Gastroesophageal sphincter (tissue), 3 donors: ENCODE measurements at regions not wholly inside any gene's neighbourhood (a gene's known extent, or its start where the extent isn't known, plus 50 kb on each side); places are given as distances from the start of the nearest gene placed in this dataset.

ENCODE experiments used
- POLR2A ChIP-seq, 2 donors: fragments of 450-650 bp; IDR thresholded peaks; one replicate each; pipeline ENCODE4 v1.6.1; 2017; ENCODE audit warnings: antibody characterized with exemption in 2 of 2, mild to moderate bottlenecking in 2 of 2, moderate library complexity in 1 of 2
- TF ChIP-seq, protein P1 (sequence below), 4 experiments: fragments of 200-600 bp in 2 of 4; fragments of 450-650 bp in 2 of 4; sonication (generic) in 1 of 4; IDR thresholded peaks; one replicate each; pipeline ENCODE4 v1.5.1; 2017 to 2019; ENCODE audit warnings: antibody characterized with exemption in 4 of 4, mild to moderate bottlenecking in 2 of 4, moderate library complexity in 2 of 4

DNA sequence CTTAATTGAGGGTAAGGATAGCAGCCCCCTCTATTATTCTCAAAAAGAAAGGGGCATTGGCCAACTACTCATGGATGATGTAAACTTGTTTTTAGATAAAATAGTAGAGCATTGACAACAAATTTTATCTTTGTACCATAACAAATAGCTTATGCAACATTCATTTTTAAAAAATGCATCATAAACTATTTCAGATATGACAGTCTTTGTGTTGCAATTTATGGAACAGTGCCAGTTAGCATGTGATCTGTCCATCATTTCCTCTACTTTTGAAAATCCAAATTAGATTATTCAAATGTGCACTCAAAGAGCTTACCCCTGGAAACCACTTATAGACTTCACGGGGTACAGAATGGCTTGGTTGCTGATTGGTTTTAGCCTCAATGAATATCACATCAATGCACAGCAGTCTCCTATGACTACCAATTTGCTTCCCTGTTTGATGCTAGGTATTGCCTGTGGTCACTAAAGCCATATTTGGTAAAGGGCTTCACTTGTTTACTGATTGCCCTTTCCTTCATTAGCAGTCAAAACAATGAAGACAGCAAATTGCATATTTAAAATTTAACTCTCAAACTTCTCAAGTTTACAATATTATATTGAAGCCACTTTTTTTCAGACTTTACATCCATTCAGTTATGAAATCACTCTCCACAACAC lies 274.9 kb upstream of the MGAT4C start:
- TF ChIP-seq, protein P1, sequence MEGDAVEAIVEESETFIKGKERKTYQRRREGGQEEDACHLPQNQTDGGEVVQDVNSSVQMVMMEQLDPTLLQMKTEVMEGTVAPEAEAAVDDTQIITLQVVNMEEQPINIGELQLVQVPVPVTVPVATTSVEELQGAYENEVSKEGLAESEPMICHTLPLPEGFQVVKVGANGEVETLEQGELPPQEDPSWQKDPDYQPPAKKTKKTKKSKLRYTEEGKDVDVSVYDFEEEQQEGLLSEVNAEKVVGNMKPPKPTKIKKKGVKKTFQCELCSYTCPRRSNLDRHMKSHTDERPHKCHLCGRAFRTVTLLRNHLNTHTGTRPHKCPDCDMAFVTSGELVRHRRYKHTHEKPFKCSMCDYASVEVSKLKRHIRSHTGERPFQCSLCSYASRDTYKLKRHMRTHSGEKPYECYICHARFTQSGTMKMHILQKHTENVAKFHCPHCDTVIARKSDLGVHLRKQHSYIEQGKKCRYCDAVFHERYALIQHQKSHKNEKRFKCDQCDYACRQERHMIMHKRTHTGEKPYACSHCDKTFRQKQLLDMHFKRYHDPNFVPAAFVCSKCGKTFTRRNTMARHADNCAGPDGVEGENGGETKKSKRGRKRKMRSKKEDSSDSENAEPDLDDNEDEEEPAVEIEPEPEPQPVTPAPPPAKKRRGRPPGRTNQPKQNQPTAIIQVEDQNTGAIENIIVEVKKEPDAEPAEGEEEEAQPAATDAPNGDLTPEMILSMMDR (IDR thresholded peaks at IDR 0.05): no peak
- no peak for TF ChIP-seq POLR2A (IDR thresholded peaks at IDR 0.05)
